CD14-positive monocyte (primary cell): ENCODE measurements at regions not wholly inside any gene's neighbourhood (a gene's known extent, or its start where the extent isn't known, plus 50 kb on each side); places are given as distances from the start of the nearest gene placed in this dataset.

ENCODE experiments used
- DNase-seq, 3 donors: peaks; one replicate each; pipeline ENCODE4 v3.0.0-alpha.2; 2011 to 2022
- H2AFZ ChIP-seq: 2 replicates; pipeline ENCODE4 v1.6.0; 2012; ENCODE audit warnings: mild to moderate bottlenecking, low read depth, low read length, inconsistent platforms; ENCODE audit not compliant: insufficient read depth, poor library complexity, severe bottlenecking
- H3K27ac ChIP-seq, 2 donors: 1 replicate in 1 of 2; 2 replicates in 1 of 2; pipeline ENCODE4 v1.5.1; 2012 to 2013; ENCODE audit warnings: low read length in 2 of 2, control low read depth in 1 of 2, inconsistent platforms in 1 of 2, low read depth in 1 of 2, mild to moderate bottlenecking in 1 of 2
- H3K27me3 ChIP-seq, 2 donors: one replicate each; pipeline versions ENCODE4 v1.6.0 to v1.6.1; 2011 to 2013; ENCODE audit warnings: low read length in 2 of 2; ENCODE audit not compliant: control insufficient read depth in 2 of 2, insufficient read depth in 2 of 2
- H3K36me3 ChIP-seq, 2 donors: replicated peaks in 1 of 2; 1 replicate in 1 of 2; 2 replicates in 1 of 2; pipeline versions ENCODE4 v1.5.1 to v1.6.1; 2012 to 2013; ENCODE audit warnings: low read length in 2 of 2, control low read depth in 1 of 2, inconsistent platforms in 1 of 2, mild to moderate bottlenecking in 1 of 2; ENCODE audit not compliant: insufficient read depth in 2 of 2, control insufficient read depth in 1 of 2
- H3K4me1 ChIP-seq, 2 donors: 1 replicate in 1 of 2; 2 replicates in 1 of 2; pipeline versions ENCODE4 v1.5.1 to v1.6.1; 2012 to 2013; ENCODE audit warnings: low read length in 2 of 2, control low read depth in 1 of 2, inconsistent platforms in 1 of 2, mild to moderate bottlenecking in 1 of 2, moderate library complexity in 1 of 2; ENCODE audit not compliant: insufficient read depth in 2 of 2, control insufficient read depth in 1 of 2
- H3K4me2 ChIP-seq: replicated peaks from 2 replicates; pipeline ENCODE3; 2012; ENCODE audit warnings: low read length, moderate library complexity, mild to moderate bottlenecking; ENCODE audit not compliant: poor library complexity, severe bottlenecking; ENCODE audit errors: extremely low read depth
- H3K4me3 ChIP-seq, 3 experiments: fragments of 200-600 bp in 1 of 3; sonication (generic) in 1 of 3; replicated peaks in 1 of 3; 1 replicate in 2 of 3; 2 replicates in 1 of 3; pipeline ENCODE4 v1.5.1; 2011 to 2013; ENCODE audit warnings: low read length in 3 of 3, mild to moderate bottlenecking in 3 of 3, control low read depth in 2 of 3, low read depth in 2 of 3, inconsistent platforms in 1 of 3, moderate library complexity in 1 of 3
- H3K79me2 ChIP-seq: 2 replicates; pipeline ENCODE4 v1.6.0; 2012; ENCODE audit warnings: mild to moderate bottlenecking, control low read depth, inconsistent platforms, low read length, moderate library complexity; ENCODE audit not compliant: insufficient read depth
- H3K9ac ChIP-seq: 2 replicates; pipeline ENCODE4 v1.6.0; 2017; ENCODE audit warnings: low read length, mild to moderate bottlenecking; ENCODE audit not compliant: insufficient read depth, poor library complexity, severe bottlenecking
- H3K9me3 ChIP-seq, 2 donors: replicated peaks in 1 of 2; 1 replicate in 1 of 2; 2 replicates in 1 of 2; pipeline versions ENCODE4 v1.5.1 to v1.6.1; 2012 to 2013; ENCODE audit warnings: low read length in 2 of 2, control low read depth in 1 of 2; ENCODE audit not compliant: control insufficient read depth in 1 of 2, insufficient read depth in 1 of 2
- H4K20me1 ChIP-seq: 2 replicates; pipeline ENCODE4 v1.6.0; 2012; ENCODE audit warnings: mild to moderate bottlenecking, low read length, control low read depth, moderate library complexity; ENCODE audit not compliant: insufficient read depth
- H3K27ac Mint-ChIP-seq, 7 donors: one replicate each; pipeline ENCODE4 v1.8.0; 2020; ENCODE audit warnings: mild to moderate bottlenecking in 7 of 7, mixed read lengths in 7 of 7, moderate library complexity in 6 of 7, inconsistent platforms in 2 of 7
- H3K27me3 Mint-ChIP-seq, 3 donors: one replicate each; pipeline ENCODE4 v1.8.0; 2021 to 2022; ENCODE audit warnings: low read depth in 3 of 3, mild to moderate bottlenecking in 3 of 3, mixed read lengths in 3 of 3, moderate library complexity in 3 of 3, inconsistent platforms in 1 of 3
- H3K36me3 Mint-ChIP-seq, 2 donors: one replicate each; pipeline ENCODE4 v1.8.0; 2020; ENCODE audit warnings: mixed read lengths in 2 of 2, inconsistent platforms in 1 of 2, mild to moderate bottlenecking in 1 of 2
- H3K4me1 Mint-ChIP-seq: one replicate; pipeline ENCODE4 v1.8.0; 2020; ENCODE audit warnings: mild to moderate bottlenecking, mixed read lengths
- H3K4me3 Mint-ChIP-seq, 2 donors: one replicate each; pipeline ENCODE4 v1.8.0; 2020; ENCODE audit warnings: mild to moderate bottlenecking in 2 of 2, mixed read lengths in 2 of 2, moderate library complexity in 1 of 2
- H3K9me3 Mint-ChIP-seq, 7 donors: one replicate each; pipeline ENCODE4 v1.8.0; 2020 to 2022; ENCODE audit warnings: mixed read lengths in 7 of 7, mild to moderate bottlenecking in 6 of 7, moderate library complexity in 6 of 7, inconsistent platforms in 2 of 7
- CTCF ChIP-seq: fragments of 200-600 bp; IDR thresholded peaks from one replicate; pipeline ENCODE4 v1.8.0; 2022; ENCODE audit warnings: antibody characterized with exemption, mild to moderate bottlenecking
- WGBS: methylation state at CpG from one replicate; pipeline ENCODE4 v1.1.5; 2013; ENCODE audit warnings: missing lambda C conversion rate; ENCODE audit not compliant: insufficient coverage; 5-methylcytosine and 5-hydroxymethylcytosine counted together
- intact Hi-C, 2 donors: fragments of 100-400 bp; cut with micrococcal nuclease; formaldehyde crosslinking; loops; one replicate each; pipeline versions ENCODE4 v1.15.0 to v1.15.1; 2023

- no peaks in the 10 kb centered on the region for H3K4me1 Mint-ChIP-seq
- peaks cover 0 to 5% (median 0%) of the 10 kb centered on the region in 3 donors for H3K27me3 Mint-ChIP-seq
- peaks cover 14 to 29% of the 10 kb centered on the region in 2 donors for H3K9me3 ChIP-seq
- H2AFZ ChIP-seq: no peak overlapping the region
- no peak overlapping the region for H3K4me3 Mint-ChIP-seq
- no peak for DNase-seq
- H3K9me3 Mint-ChIP-seq: peaks cover 9 to 30% (median 27%) of the 10 kb centered on the region in 7 donors
- WGBS: 92% methylated on average over 7 of the region's 13 CpGs
- H3K9ac ChIP-seq: no peak overlapping the region
- H3K4me3 ChIP-seq: no peak overlapping the region
- no peaks in the 10 kb centered on the region for H4K20me1 ChIP-seq
- no peak for TF ChIP-seq CTCF
- peak overlapping the region in 1 of 7 donors; percentile 51 for H3K27ac Mint-ChIP-seq
- H3K4me2 ChIP-seq: no peak overlapping the region
- intact Hi-C loops: no loop called here
- no peaks in the 10 kb centered on the region for H3K27me3 ChIP-seq
- H3K79me2 ChIP-seq: no peaks in the 10 kb centered on the region
- H3K36me3 ChIP-seq: no peaks in the 10 kb centered on the region
- no peaks in the 10 kb centered on the region for H3K36me3 Mint-ChIP-seq
- no peak overlapping the region for H3K27ac ChIP-seq
- H3K4me1 ChIP-seq: no peaks in the 10 kb centered on the region
Observed at GRCh38 chr6:169034516-169035167, 219.0 kb downstream of the THBS2 start.

GRCh38 chr6:169029861-169030260 is 223.8 kb downstream of the THBS2 start:
- H3K27me3 ChIP-seq: no peaks in the 10 kb centered on the region
- Mint-ChIP-seq H3K27ac (peak overlapping the region in 1 of 7 donors; percentile 35), H3K27me3 (peaks cover 0 to 3% (median 0%) of the 10 kb centered on the region in 3 donors), H3K4me3 (no peak overlapping the region), H3K4me1 (no peaks in the 10 kb centered on the region), H3K9me3 (peaks cover 8 to 26% (median 18%) of the 10 kb centered on the region in 7 donors), H3K36me3 (no peaks in the 10 kb centered on the region)
- 67% methylated on average over 1 of the region's 4 CpGs for WGBS
- H3K27ac ChIP-seq: no peak overlapping the region
- no peak overlapping the region for H3K4me3 ChIP-seq
- H2AFZ ChIP-seq: no peak overlapping the region
- H3K4me1 ChIP-seq: no peaks in the 10 kb centered on the region
- peaks cover 25 to 35% of the 10 kb centered on the region in 2 donors for H3K9me3 ChIP-seq
- TF ChIP-seq CTCF: no peak
- H3K4me2 ChIP-seq: no peak overlapping the region
- intact Hi-C loops: no loop called here
- DNase-seq: no peak
- H3K9ac ChIP-seq: no peak overlapping the region
- no peaks in the 10 kb centered on the region for H3K79me2 ChIP-seq
- H4K20me1 ChIP-seq: no peaks in the 10 kb centered on the region
- no peaks in the 10 kb centered on the region for H3K36me3 ChIP-seq
